ENCODE measurements at regions not wholly inside any gene's neighbourhood (a gene's known extent, or its start where the extent isn't known, plus 50 kb on each side); places are given as distances from the start of the nearest gene placed in this dataset.
"Not testable (repeated sequence)": the region's sequence is repeated elsewhere in the genome, so short reads cannot be mapped to it uniquely, and the experiment has no call there.

DNA sequence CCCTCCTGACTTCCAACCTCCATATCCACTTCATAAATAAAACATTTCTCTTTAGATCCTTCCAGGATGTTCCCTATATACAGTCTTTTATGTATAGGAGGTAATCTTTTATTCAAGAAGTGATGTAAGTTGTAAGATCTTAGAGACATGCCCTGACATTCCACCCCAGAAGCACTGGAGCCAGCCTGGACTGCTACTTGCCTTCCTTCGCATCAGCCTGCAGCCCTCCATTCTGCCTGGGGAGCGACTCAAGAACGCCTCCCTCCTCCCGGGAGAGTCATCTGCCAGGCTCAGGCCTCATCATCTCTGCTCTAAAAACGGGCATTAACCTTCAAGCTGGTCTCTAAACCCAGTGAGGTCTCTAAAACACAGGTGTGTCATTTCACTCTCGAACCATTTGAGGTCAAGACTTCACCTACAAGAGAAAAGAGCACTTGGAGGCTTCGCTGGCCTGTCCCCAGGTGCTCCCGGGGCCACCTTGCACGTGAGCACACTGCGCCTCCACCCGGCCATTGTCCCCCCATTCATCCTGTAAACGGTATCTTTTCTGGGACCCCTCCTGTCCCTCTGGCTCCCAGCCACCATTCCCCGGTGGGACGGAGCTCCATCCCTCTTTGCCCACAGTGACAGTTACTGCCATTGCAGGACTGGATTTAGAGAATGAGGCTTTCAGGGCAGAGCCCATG, 107.5 kb upstream of the PDE10A start:
- intact Hi-C loops (cut with DNase I), result loop anchor here (1.0 kb wide), 1 partner anchor 46 kb away; no protein-coding TSS in a partner anchor
- no peak for DNase-seq

DNA sequence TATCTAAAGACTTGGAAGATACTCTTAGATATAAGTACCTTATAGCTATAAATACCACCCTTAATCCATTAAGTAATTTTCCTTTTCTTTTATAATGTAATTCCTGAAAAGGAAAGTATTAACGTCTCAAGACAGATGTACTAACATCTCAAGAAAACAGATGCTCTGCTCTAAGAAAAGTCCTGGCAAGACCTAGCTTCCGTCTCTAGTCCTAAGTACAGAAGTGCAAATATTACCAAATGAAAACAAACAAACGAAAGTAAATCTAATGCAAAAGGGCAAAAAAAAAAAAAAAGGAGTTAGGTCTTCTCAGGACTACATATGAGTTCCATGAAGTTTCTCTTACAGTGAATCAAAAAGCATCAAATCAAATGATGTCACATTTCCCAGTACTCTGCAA, 106.8 kb upstream of the PDE10A start:
- intact Hi-C loops (cut with DNase I), result loop anchor here (1.0 kb wide), 1 partner anchor 46 kb away; no protein-coding TSS in a partner anchor
- no peak for DNase-seq

DNA sequence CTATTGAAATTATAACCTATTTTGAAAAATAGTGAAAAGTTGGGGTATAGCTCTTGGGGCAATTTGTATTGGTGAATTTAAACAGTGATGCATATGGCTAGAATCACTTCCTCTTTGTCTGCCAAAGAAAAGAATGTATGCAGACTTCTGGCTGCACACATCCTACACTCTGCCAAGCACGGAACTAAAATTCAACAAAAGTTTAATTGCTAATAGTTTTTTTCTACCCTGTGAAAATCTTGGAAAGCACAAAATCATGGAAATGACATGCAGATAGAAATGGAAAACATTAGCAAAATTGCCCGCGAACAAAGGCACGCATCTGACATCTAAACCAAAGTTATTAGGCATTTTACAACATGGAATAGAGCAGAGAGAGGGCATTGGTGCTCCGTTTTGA, 106.4 kb upstream of the PDE10A start:
- no peak for DNase-seq
- intact Hi-C loops (cut with DNase I), result no loop called here

- intact Hi-C loops (cut with DNase I), result no loop called here
Observed at GRCh38 chr6:165768961-165769360, 105.9 kb upstream of the PDE10A start.

DNA sequence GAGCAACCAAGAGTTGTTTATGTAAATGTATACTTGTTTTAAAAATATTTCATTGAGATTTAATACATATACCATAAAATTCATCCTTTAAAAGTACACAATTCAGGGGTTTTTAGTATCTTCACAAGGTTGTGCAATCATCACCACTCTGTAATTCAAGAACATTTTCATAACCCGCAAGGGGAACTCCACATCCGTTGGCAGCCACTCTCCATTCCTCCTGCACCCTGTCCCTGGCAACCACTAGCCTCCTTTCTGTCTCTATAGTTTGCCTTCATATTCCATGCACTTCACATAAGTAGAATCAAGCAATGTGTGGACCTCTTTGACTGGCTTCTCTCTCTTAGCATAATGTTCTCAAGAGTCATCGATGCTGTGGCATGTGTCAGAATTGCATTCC, 104.2 kb upstream of the PDE10A start:
- intact Hi-C loops (cut with DNase I), result no loop called here
- no peak for DNase-seq

More at GRCh38 chr6:165768961-165769360, 105.9 kb upstream of the PDE10A start:
- no peak for DNase-seq

- intact Hi-C loops (cut with DNase I), result no loop called here
- DNase-seq, result no peak
Observed at GRCh38 chr6:165766457-165766856, 103.4 kb upstream of the PDE10A start.

- DNase-seq, result no peak
- intact Hi-C loops (cut with DNase I), result no loop called here
Observed at GRCh38 chr6:165766026-165766425, 103.0 kb upstream of the PDE10A start.

- intact Hi-C loops (cut with DNase I); DNase-seq: not testable (repeated sequence)
Observed at GRCh38 chr6:165765256-165765655, 102.2 kb upstream of the PDE10A start.

GRCh38 chr6:165762876-165763275, 99.8 kb upstream of the PDE10A start:
- DNase-seq, result no peak
- intact Hi-C loops (cut with DNase I), result no loop called here

- intact Hi-C loops (cut with DNase I), result no loop called here
- no peak for DNase-seq
Observed at GRCh38 chr6:165762125-165762524, 99.1 kb upstream of the PDE10A start.

- intact Hi-C loops (cut with DNase I), result no loop called here
- DNase-seq, result no peak
Observed at GRCh38 chr6:165760803-165761185, 97.8 kb upstream of the PDE10A start.

- no peak for DNase-seq
- intact Hi-C loops (cut with DNase I), result no loop called here
Observed at GRCh38 chr6:165760126-165760802, 97.2 kb upstream of the PDE10A start.

- intact Hi-C loops (cut with DNase I), result no loop called here
- no peak for DNase-seq
Observed at GRCh38 chr6:165758441-165758840, 95.4 kb upstream of the PDE10A start.

GRCh38 chr6:165755583-165755982, 92.5 kb upstream of the PDE10A start:
- DNase-seq, result no peak
- intact Hi-C loops (cut with DNase I), result no loop called here

DNA sequence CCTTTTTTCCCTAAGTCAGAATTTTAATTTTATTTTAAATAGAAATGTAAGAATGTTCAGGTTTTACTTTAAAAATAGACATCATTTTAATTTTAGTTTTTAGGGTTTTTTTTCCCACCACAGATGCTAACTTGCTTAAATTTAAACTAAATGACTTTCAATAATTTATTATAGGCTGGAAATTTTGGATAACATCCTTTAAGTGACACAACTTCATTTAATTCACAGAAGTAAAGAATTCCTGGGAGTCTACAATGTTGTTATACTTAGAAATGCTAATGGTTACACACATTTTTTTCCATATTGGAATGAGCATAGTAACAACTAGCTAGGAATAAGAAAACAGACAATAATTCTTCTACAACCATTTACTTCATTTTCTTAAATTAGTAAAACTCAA, 90.5 kb upstream of the PDE10A start:
- intact Hi-C loops (cut with DNase I), result no loop called here
- DNase-seq, result no peak

GRCh38 chr6:165752451-165752850, 89.4 kb upstream of the PDE10A start:
- intact Hi-C loops (cut with DNase I), result no loop called here
- no peak for DNase-seq

DNA sequence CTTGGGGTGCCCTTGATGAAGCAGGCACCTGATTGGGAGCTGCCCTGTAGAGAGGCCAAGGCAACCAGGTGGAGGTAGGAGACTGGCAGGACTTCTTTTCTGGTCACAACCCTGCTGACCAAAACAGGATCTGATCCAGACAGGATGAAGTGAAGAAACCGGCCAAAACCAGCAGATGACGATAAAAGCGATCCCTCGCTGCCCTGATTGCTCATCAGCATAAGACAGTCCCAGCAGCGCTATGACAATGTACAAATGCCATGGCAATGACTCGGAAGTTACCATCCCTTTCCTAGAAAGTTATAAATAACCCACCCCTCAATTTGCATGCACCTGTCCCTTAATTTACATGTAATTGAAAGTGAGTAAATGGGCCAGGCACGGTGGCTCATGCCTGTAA, 88.4 kb upstream of the PDE10A start:
- intact Hi-C loops (cut with DNase I), result no loop called here
- no peak for DNase-seq

DNA sequence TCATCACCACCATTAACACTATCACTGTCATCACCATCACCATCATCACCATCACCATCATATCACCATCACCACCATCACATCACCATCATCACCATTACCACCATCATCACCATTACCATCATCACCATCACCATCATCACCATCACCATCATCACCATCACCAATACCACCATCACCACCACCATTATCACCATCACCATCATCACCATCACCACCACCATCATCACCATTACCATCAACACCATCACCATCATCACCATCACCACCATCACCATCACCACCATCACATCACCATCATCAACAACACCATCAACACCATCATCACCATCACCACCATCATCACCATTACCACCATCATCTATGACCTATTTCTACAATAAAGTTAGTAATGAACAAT, 86.1 kb upstream of the PDE10A start:
- intact Hi-C loops (cut with DNase I), result no loop called here
- no peak for DNase-seq

GRCh38 chr6:165748390-165748789, 85.3 kb upstream of the PDE10A start:
- DNase-seq, result no peak
- intact Hi-C loops (cut with DNase I), result no loop called here

- intact Hi-C loops (cut with DNase I), result no loop called here
- DNase-seq, result no peak
Observed at GRCh38 chr6:165747963-165748362, 84.9 kb upstream of the PDE10A start.

DNA sequence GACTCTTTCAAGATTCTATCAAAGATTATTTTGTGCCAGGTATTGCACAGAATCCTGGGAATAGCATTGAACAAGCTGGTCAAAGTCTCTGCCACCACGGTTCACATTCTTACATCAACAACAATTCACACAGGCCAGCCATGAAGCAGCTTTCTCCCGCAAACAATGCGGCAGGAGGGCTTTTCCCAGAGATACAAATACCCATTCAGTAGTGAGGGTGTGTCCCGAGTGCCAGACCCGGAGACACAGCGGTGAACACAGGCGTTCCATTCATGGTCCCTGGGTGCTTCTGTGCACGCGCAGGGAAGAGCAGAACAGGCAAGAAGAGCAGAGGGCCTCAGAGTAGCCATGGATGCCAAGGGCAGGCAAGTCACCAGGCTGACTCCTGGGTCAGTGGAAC, 83.3 kb upstream of the PDE10A start:
- DNase-seq, result peak in 3 of 10 donors; percentile 20 to 68 (median 25)
- intact Hi-C loops (cut with DNase I), result no loop called here

GRCh38 chr6:165745492-165745891, 82.5 kb upstream of the PDE10A start:
- intact Hi-C loops (cut with DNase I), result no loop called here
- no peak for DNase-seq
